ENCODE measurements at regions not wholly inside any gene's neighbourhood (a gene's known extent, or its start where the extent isn't known, plus 50 kb on each side); places are given as distances from the start of the nearest gene placed in this dataset.

DNA sequence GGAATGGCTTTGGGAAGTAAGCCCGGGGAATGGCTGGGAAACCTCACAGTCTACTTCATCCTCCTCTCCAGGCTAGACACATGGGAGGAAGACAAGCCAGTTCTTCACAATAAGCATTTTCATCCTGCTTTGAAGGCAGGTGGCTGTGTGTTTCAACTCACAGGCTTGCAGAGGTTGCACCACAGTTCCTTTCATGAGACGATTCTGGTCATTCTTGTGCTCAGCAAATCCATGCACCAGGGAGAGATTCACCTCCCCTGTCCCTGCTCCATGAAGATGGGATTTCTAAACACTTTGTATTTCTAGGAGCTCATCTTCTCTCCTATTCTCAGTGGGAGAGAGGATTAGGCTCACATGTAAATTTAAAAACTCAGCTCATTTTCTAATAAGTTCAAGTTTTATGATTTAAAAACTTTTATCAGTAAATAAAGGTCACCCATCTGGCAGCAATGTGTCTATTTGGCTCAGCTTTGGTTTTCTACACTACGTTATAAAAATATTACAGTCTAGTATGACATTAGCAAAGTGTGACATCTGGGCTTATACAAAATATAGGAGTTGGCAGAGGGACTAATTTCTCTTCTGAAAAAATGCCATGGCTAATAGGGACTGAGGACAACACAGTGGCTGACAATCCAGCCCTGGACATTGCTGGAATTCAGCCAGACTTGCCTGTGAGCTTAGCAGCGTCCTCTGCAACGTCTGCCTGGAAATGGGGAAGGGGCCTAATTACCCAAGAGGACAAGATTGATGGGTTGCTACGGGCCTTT lies 283.2 kb upstream of the SLC10A2 start:
- Histone ChIP-seq H3K4me1 (peaks cover 0 to 21% of the 10 kb centered on the region in 2 donors), H3K27ac (no peak overlapping the region), H3K36me3 (no peaks in the 10 kb centered on the region), H3K27me3 (no peaks in the 10 kb centered on the region), H3K9me3 (peaks cover 0 to 9% of the 10 kb centered on the region in 2 donors), H3K4me3 (no peak overlapping the region)
- DNase-seq (ENCODE audit: low spot score), result no peak
- TF ChIP-seq, protein P1, sequence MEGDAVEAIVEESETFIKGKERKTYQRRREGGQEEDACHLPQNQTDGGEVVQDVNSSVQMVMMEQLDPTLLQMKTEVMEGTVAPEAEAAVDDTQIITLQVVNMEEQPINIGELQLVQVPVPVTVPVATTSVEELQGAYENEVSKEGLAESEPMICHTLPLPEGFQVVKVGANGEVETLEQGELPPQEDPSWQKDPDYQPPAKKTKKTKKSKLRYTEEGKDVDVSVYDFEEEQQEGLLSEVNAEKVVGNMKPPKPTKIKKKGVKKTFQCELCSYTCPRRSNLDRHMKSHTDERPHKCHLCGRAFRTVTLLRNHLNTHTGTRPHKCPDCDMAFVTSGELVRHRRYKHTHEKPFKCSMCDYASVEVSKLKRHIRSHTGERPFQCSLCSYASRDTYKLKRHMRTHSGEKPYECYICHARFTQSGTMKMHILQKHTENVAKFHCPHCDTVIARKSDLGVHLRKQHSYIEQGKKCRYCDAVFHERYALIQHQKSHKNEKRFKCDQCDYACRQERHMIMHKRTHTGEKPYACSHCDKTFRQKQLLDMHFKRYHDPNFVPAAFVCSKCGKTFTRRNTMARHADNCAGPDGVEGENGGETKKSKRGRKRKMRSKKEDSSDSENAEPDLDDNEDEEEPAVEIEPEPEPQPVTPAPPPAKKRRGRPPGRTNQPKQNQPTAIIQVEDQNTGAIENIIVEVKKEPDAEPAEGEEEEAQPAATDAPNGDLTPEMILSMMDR (IDR thresholded peaks at IDR 0.05), result no peak

DNA sequence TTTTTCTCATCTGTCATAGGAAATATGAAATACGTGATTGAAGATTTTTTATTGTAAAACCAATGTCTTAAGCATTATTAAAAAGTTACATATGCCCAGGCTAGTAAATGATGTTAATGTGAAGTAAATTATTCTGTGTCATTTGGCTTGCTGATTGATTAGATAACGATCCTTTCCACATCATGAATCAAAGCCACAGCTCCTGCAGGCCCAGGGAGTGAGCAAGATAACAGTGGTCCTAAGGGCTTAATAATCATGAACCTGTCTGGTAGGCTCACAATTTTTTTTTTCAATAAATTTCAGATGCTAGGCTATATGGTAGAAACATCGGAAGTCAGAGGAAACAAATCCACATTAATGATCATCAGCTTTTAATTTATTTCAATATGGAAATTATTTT lies 269.0 kb upstream of the SLC10A2 start:
- no peak overlapping the region for H3K27ac ChIP-seq
- no peaks in the 10 kb centered on the region for H3K27me3 ChIP-seq
- TF ChIP-seq, protein P1 (IDR thresholded peaks at IDR 0.05), result no peak
- H3K4me3 ChIP-seq, result no peak overlapping the region
- no peaks in the 10 kb centered on the region for H3K9me3 ChIP-seq
- DNase-seq (ENCODE audit: low spot score), result no peak
- no peaks in the 10 kb centered on the region for H3K36me3 ChIP-seq
- no peaks in the 10 kb centered on the region for H3K4me1 ChIP-seq

DNA sequence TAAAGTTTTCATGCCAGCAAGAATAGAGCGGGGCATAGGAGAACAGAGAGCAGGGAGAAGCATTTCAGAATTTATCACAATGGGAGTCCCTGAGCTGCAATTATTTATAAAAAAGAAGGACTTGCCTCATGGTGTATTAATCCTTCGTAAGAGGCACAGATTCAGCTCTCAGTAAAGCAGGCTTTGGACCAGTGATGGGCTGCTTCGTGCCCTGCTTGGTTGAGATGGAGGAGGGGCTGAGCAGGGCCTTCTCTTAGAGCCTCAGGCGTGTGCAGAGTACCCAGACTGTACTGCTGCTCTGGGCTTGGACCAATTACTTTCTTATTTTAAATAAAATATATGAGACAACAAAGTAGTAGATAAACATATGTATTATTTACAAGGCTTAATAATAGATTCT lies 265.7 kb upstream of the SLC10A2 start:
- Histone ChIP-seq H3K4me3 (no peak overlapping the region), H3K27ac (no peak overlapping the region), H3K27me3 (no peaks in the 10 kb centered on the region), H3K9me3 (no peaks in the 10 kb centered on the region), H3K4me1 (no peaks in the 10 kb centered on the region), H3K36me3 (no peaks in the 10 kb centered on the region)
- TF ChIP-seq, protein P1 (IDR thresholded peaks at IDR 0.05), result no peak
- no peak for DNase-seq (ENCODE audit: low spot score)

DNA sequence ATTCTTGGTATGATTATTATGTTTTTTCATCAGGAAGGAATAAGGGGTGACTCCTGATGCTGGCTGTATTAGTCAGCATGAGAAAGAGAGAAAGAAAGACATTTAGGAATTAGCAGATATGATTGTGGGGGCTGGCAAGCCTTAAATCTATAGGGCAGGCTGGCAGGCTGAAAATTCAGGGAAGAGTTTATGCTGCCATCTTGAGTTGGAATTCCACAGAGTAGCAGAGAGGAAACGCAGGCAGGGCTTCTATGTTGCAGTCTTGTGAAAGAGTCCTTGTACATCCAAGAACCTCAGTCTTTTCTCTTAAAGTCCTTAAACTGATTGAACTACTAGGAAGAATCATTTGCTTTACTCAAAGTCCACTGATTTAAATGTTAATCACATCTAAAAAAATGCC lies 262.7 kb upstream of the SLC10A2 start:
- Histone ChIP-seq H3K9me3 (no peaks in the 10 kb centered on the region), H3K27me3 (no peaks in the 10 kb centered on the region), H3K4me3 (no peak overlapping the region), H3K4me1 (no peaks in the 10 kb centered on the region), H3K36me3 (no peaks in the 10 kb centered on the region), H3K27ac (no peak overlapping the region)
- DNase-seq (ENCODE audit: low spot score), result no peak
- TF ChIP-seq, protein P1 (IDR thresholded peaks at IDR 0.05), result peak in 1 of 2 donors; percentile 14

DNA sequence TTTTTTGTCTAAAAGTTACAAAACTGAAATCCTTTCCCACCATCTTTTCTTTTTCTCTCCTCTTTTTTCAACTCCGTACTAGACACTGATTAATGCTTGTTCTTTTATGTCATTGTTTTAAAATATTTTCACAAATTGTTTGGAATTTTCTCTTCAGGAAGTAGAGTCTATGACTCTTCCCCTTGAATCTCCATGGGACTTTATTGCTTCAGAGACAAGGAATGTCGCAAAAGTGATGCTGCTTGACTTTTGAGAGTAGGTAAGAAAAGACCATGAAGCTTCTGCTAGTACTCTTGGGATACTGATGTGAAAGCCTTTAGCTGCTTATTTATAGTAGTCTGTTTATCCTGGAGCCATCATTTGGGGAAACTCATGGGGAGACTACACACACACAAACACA lies 260.1 kb upstream of the SLC10A2 start:
- DNase-seq (ENCODE audit: low spot score), result no peak
- H3K9me3 ChIP-seq, result no peaks in the 10 kb centered on the region
- H3K27me3 ChIP-seq, result no peaks in the 10 kb centered on the region
- H3K4me1 ChIP-seq, result no peaks in the 10 kb centered on the region
- H3K4me3 ChIP-seq, result no peak overlapping the region
- H3K27ac ChIP-seq, result no peak overlapping the region
- no peaks in the 10 kb centered on the region for H3K36me3 ChIP-seq
- TF ChIP-seq, protein P1 (IDR thresholded peaks at IDR 0.05), result no peak

DNA sequence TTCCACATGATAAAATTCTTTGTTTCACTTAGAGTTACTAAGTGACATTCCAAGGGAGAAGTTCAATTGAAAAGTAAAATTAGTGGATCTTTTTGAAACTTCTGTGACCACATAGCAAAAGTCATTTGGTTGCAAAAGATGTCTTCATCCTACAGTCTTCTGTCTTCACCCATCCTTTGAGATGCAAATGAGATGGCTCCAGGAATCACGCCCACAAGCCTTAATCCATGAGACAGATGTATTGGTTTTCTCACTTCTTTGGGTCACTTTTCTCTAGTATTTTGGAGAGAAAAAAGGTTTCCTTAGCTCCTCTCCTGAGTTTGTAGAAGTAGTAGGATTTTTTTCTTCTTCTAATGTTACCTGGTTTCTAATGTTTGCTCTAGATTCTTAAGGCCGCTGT lies 259.5 kb upstream of the SLC10A2 start:
- Histone ChIP-seq H3K9me3 (no peaks in the 10 kb centered on the region), H3K27me3 (no peaks in the 10 kb centered on the region), H3K4me3 (no peak overlapping the region), H3K27ac (no peak overlapping the region), H3K36me3 (no peaks in the 10 kb centered on the region), H3K4me1 (no peaks in the 10 kb centered on the region)
- TF ChIP-seq, protein P1 (IDR thresholded peaks at IDR 0.05), result no peak
- DNase-seq (ENCODE audit: low spot score), result no peak

Measured in right atrium auricular region (tissue), 2 donors.